ENCODE measurements at regions not wholly inside any gene's neighbourhood (a gene's known extent, or its start where the extent isn't known, plus 50 kb on each side); places are given as distances from the start of the nearest gene placed in this dataset.

- Histone ChIP-seq H3K9ac (no peak overlapping the region), H3K4me2 (no peak overlapping the region), H3K4me3 (ENCODE audit: low read depth in 2 of 2, low read length in 1 of 2) (no peak overlapping the region), H3F3A (replicated peaks; ENCODE audit: insufficient read depth) (no peaks in the 10 kb centered on the region), H3K27me3 (ENCODE audit: insufficient read depth) (no peaks in the 10 kb centered on the region), H3K36me3 (replicated peaks in 1 of 2; ENCODE audit: control insufficient read depth in 1 of 2, insufficient read depth in 2 of 2, low read length in 1 of 2) (no peaks in the 10 kb centered on the region), H3K4me1 (ENCODE audit: control insufficient read depth in 1 of 2, insufficient read depth in 2 of 2, low read depth in 1 of 2, low read length in 1 of 2) (peaks cover 0 to 7% of the 10 kb centered on the region in 2 experiments; a peak in 1 of 4 replicates), H3K9me2 (no peaks in the 10 kb centered on the region), H3K9me3 (no peaks in the 10 kb centered on the region), H2AFZ (ENCODE audit: low read depth) (no peak overlapping the region), H3K79me2 (ENCODE audit: insufficient read depth) (no peaks in the 10 kb centered on the region), H4K20me1 (ENCODE audit: insufficient read depth) (no peaks in the 10 kb centered on the region), H3K27ac (ENCODE audit: low read depth in 2 of 2, low read length in 1 of 2) (no peak overlapping the region)
- no peak for TF ChIP-seq SMC3 (IDR thresholded peaks at IDR 0.05; ENCODE audit: low read depth, low read length)
- no peak for TF ChIP-seq FOSL2 (IDR thresholded peaks at IDR 0.05; ENCODE audit: borderline replicate concordance, low read depth)
- no peak for TF ChIP-seq EP300 (IDR thresholded peaks at IDR 0.05; ENCODE audit: borderline replicate concordance in 1 of 2, low read depth in 1 of 2, low read length in 1 of 2)
- no peak for TF ChIP-seq CHD2 (IDR thresholded peaks at IDR 0.05; ENCODE audit: low read length, partially characterized antibody)
- TF ChIP-seq NRF1 (IDR thresholded peaks at IDR 0.05; ENCODE audit: low read depth, low read length), result no peak
- no peak for TF ChIP-seq USF1 (IDR thresholded peaks at IDR 0.05; ENCODE audit: borderline replicate concordance, low read depth)
- TF ChIP-seq USF2 (IDR thresholded peaks at IDR 0.05; ENCODE audit: borderline replicate concordance, low read depth, low read length), result no peak
- no peak for TF ChIP-seq TCF12 (IDR thresholded peaks at IDR 0.05)
- ChIA-PET POLR2A (no interaction called here), CTCF (no interaction called here)
- 47% methylated on average over 4 of the region's 8 CpGs for WGBS (ENCODE audit: low lambda C conversion rate)
- DNase-seq, result no peak
These were observed 320.6 kb downstream of the CXCL12 start for GRCh38 chr10:44064317-44064716.

GRCh38 chr10:44063686-44064085 lies 321.2 kb downstream of the CXCL12 start:
- Histone ChIP-seq H3K27me3 (ENCODE audit: insufficient read depth) (no peaks in the 10 kb centered on the region), H3K27ac (ENCODE audit: low read depth in 2 of 2, low read length in 1 of 2) (no peak overlapping the region), H3K79me2 (ENCODE audit: insufficient read depth) (no peaks in the 10 kb centered on the region), H3K9me3 (no peaks in the 10 kb centered on the region), H3K4me2 (no peak overlapping the region), H3K9me2 (no peaks in the 10 kb centered on the region), H2AFZ (ENCODE audit: low read depth) (no peak overlapping the region), H3K4me3 (ENCODE audit: low read depth in 2 of 2, low read length in 1 of 2) (no peak overlapping the region), H4K20me1 (ENCODE audit: insufficient read depth) (no peaks in the 10 kb centered on the region), H3K9ac (no peak overlapping the region), H3F3A (replicated peaks; ENCODE audit: insufficient read depth) (no peaks in the 10 kb centered on the region), H3K36me3 (replicated peaks in 1 of 2; ENCODE audit: control insufficient read depth in 1 of 2, insufficient read depth in 2 of 2, low read length in 1 of 2) (no peaks in the 10 kb centered on the region), H3K4me1 (ENCODE audit: control insufficient read depth in 1 of 2, insufficient read depth in 2 of 2, low read depth in 1 of 2, low read length in 1 of 2) (peaks cover 0 to 7% of the 10 kb centered on the region in 2 experiments; a peak in 1 of 4 replicates)
- TF ChIP-seq RXRA (IDR thresholded peaks at IDR 0.05; ENCODE audit: borderline replicate concordance, low read depth), result no peak
- no peak for TF ChIP-seq SIN3A (IDR thresholded peaks at IDR 0.05; ENCODE audit: borderline replicate concordance, low read depth, low read length)
- no peak for TF ChIP-seq RFX5 (IDR thresholded peaks at IDR 0.05; ENCODE audit: low read length)
- TF ChIP-seq RAD21 (IDR thresholded peaks at IDR 0.05; ENCODE audit: low read length), result no peak
- no peak for TF ChIP-seq CTCF (IDR thresholded peaks at IDR 0.05)
- TF ChIP-seq NRF1 (IDR thresholded peaks at IDR 0.05; ENCODE audit: low read depth, low read length), result no peak
- TF ChIP-seq GABPA (IDR thresholded peaks at IDR 0.05; ENCODE audit: low read depth), result no peak
- TF ChIP-seq TEAD4 (IDR thresholded peaks at IDR 0.05; ENCODE audit: borderline replicate concordance, insufficient read depth), result no peak
- no peak for TF ChIP-seq USF2 (IDR thresholded peaks at IDR 0.05; ENCODE audit: borderline replicate concordance, low read depth, low read length)
- TF ChIP-seq JUND (IDR thresholded peaks at IDR 0.05), result no peak
- no peak for TF ChIP-seq EP300 (IDR thresholded peaks at IDR 0.05; ENCODE audit: borderline replicate concordance in 1 of 2, low read depth in 1 of 2, low read length in 1 of 2)
- TF ChIP-seq ZBTB33 (IDR thresholded peaks at IDR 0.05; ENCODE audit: borderline replicate concordance, low read depth), result no peak
- TF ChIP-seq FOSL2 (IDR thresholded peaks at IDR 0.05; ENCODE audit: borderline replicate concordance, low read depth), result no peak
- WGBS (ENCODE audit: low lambda C conversion rate), result 20% methylated on average over 1 of the region's 2 CpGs
- ChIA-PET POLR2A (no interaction called here), CTCF (no interaction called here)
- no peak for DNase-seq
